HCT116 (cell line): ENCODE measurements at regions not wholly inside any gene's neighbourhood (a gene's known extent, or its start where the extent isn't known, plus 50 kb on each side); places are given as distances from the start of the nearest gene placed in this dataset.

Source experiments
- ATAC-seq: fragments of 200-7000 bp; cut with Tn5 transposase; 2 replicates; pipeline ENCODE4 v1.9.1; 2020; ENCODE audit warnings: mild to moderate bottlenecking, moderate library complexity
- BruUV-seq: library from RNA; stranded (reverse); fragments of 400-500 nt; replicated peaks from 2 replicates; lab custom pipeline; 2021; lab: Mats Ljungman, UMichigan
- CTCF ChIA-PET: fragments of 300-600 bp; sonication (Branson Sonifier 250); formaldehyde crosslinking; loops from one replicate; lab custom pipeline; 2021; ENCODE audit warnings: antibody characterized with exemption; lab: Charles Lee
- POLR2A ChIA-PET: fragments of 300-600, 350-600 bp; sonication (Branson Sonifier 250); formaldehyde crosslinking; loops from one replicate; lab custom pipeline; 2021; ENCODE audit warnings: antibody characterized with exemption; lab: Charles Lee
- RAD21 ChIA-PET, 2 experiments: fragments of 300-600 bp; sonication (Branson Sonifier 250); formaldehyde crosslinking; loops; one replicate each; lab custom pipeline; 2023; ENCODE audit warnings: low total read pairs in 2 of 2; ENCODE audit not compliant: uncharacterized antibody in 2 of 2, unreplicated experiment in 2 of 2, low non-redundant PET in 1 of 2; lab: Charles Lee
- DNase-seq: peaks from one replicate; pipeline ENCODE4 v3.0.0-alpha.2; 2010; ENCODE audit warnings: low read depth, low spot score
- H2AFZ ChIP-seq: fragments of 200-600 bp; shearing (Covaris generic), sonication (generic); 2 replicates; pipeline ENCODE4 v1.6.1; 2017; ENCODE audit warnings: low read depth, mixed run types, mixed read lengths, antibody characterized with exemption, low read length; ENCODE audit not compliant: poor library complexity, severe bottlenecking
- H3K27ac ChIP-seq: 2 replicates; pipeline ENCODE4 v1.5.1; 2012; ENCODE audit warnings: low read depth, low read length
- H3K27me3 ChIP-seq: fragments of 200-600 bp; sonication (generic); 2 replicates; pipeline ENCODE4 v1.6.1; 2016; ENCODE audit warnings: mixed run types, low read length, mixed read lengths; ENCODE audit not compliant: insufficient read depth
- H3K36me3 ChIP-seq, 2 experiments: fragments of 200-500 bp in 1 of 2; fragments of 200-600 bp in 1 of 2; sonication (Bioruptor generic) in 1 of 2; sonication (generic) in 1 of 2; 2 replicates each; pipeline versions ENCODE4 v1.5.1 to v1.6.1; 2014 to 2016; ENCODE audit warnings: low read length in 2 of 2, inconsistent platforms in 1 of 2, mixed read lengths in 1 of 2, mixed run types in 1 of 2; ENCODE audit not compliant: insufficient read depth in 2 of 2, control insufficient read depth in 1 of 2
- H3K4me1 ChIP-seq, 2 experiments: fragments of 200-600 bp in 1 of 2; sonication (generic) in 1 of 2; 2 replicates each; pipeline versions ENCODE4 v1.5.1 to v1.6.1; 2012 to 2017; ENCODE audit warnings: low read length in 2 of 2, inconsistent platforms in 1 of 2, mild to moderate bottlenecking in 1 of 2, mixed read lengths in 1 of 2, mixed run types in 1 of 2, moderate library complexity in 1 of 2; ENCODE audit not compliant: insufficient read depth in 2 of 2, control insufficient read depth in 1 of 2
- H3K4me2 ChIP-seq: fragments of 200-600 bp; sonication (generic); 2 replicates; pipeline ENCODE4 v1.6.1; 2017; ENCODE audit warnings: mixed run types, low read length, mixed read lengths
- H3K4me3 ChIP-seq, 2 experiments: fragments of 200-600 bp in 1 of 2; sonication (generic) in 1 of 2; replicated peaks in 1 of 2; 2 replicates each; pipeline ENCODE4 v1.5.1; 2011 to 2016; ENCODE audit warnings: low read length in 2 of 2, control low read depth in 1 of 2, low read depth in 1 of 2, mild to moderate bottlenecking in 1 of 2, mixed read lengths in 1 of 2, mixed run types in 1 of 2
- H3K79me2 ChIP-seq: fragments of 200-600 bp; sonication (generic); 2 replicates; pipeline ENCODE4 v1.6.1; 2017; ENCODE audit warnings: mild to moderate bottlenecking, mixed run types, low read length, moderate library complexity, mixed read lengths; ENCODE audit not compliant: insufficient read depth
- H3K9ac ChIP-seq: fragments of 200-600 bp; sonication (generic); 2 replicates; pipeline ENCODE4 v1.6.1; 2016; ENCODE audit warnings: low read length, mixed read lengths
- H3K9me2 ChIP-seq: fragments of 200-600 bp; sonication (generic), shearing (Covaris generic); 2 replicates; pipeline ENCODE4 v1.6.1; 2017; ENCODE audit warnings: mixed run types, mild to moderate bottlenecking, moderate library complexity; ENCODE audit not compliant: insufficient read depth
- H3K9me3 ChIP-seq, 2 experiments: fragments of 200-500 bp in 1 of 2; fragments of 200-600 bp in 1 of 2; sonication (Bioruptor generic) in 1 of 2; sonication (generic) in 1 of 2; 2 replicates each; pipeline ENCODE4 v1.6.1; 2014 to 2017; ENCODE audit warnings: low read length in 2 of 2, mixed read lengths in 2 of 2, inconsistent platforms in 1 of 2, low read depth in 1 of 2, mild to moderate bottlenecking in 1 of 2, mixed run types in 1 of 2, moderate library complexity in 1 of 2; ENCODE audit not compliant: control insufficient read depth in 1 of 2, insufficient read depth in 1 of 2
- H4K20me1 ChIP-seq: fragments of 200-600 bp; sonication (generic), shearing (Covaris generic); 2 replicates; pipeline ENCODE4 v1.6.1; 2017; ENCODE audit warnings: mixed run types, mild to moderate bottlenecking, moderate library complexity; ENCODE audit not compliant: insufficient read depth
- CBX3 ChIP-seq: IDR thresholded peaks from 2 replicates; pipeline ENCODE4 v1.6.1; 2012; ENCODE audit warnings: low read depth
- CEBPB ChIP-seq: IDR thresholded peaks from 2 replicates; pipeline ENCODE4 v1.6.1; 2012; ENCODE audit warnings: low read depth
- EZH2 ChIP-seq: fragments of 200-600 bp; sonication (generic); IDR thresholded peaks from 2 replicates; pipeline ENCODE4 v1.6.1; 2017; ENCODE audit warnings: antibody characterized with exemption, mixed run types
- FOSL1 ChIP-seq: IDR thresholded peaks from 2 replicates; pipeline ENCODE4 v1.6.1; 2012; ENCODE audit warnings: low read depth
- POLR2A ChIP-seq: IDR thresholded peaks from 2 replicates; pipeline ENCODE4 v1.7.0; 2011; ENCODE audit warnings: borderline replicate concordance; ENCODE audit not compliant: insufficient read depth, insufficient read length; ENCODE audit errors: extremely low read depth
- POLR2AphosphoS5 ChIP-seq: IDR thresholded peaks from 2 replicates; pipeline ENCODE4 v1.6.1; 2011; ENCODE audit warnings: mild to moderate bottlenecking, low read depth, low read length, moderate library complexity
- SIN3A ChIP-seq: IDR thresholded peaks from 2 replicates; pipeline ENCODE4 v1.6.1; 2012; ENCODE audit warnings: low read depth
- SRF ChIP-seq: IDR thresholded peaks from 2 replicates; pipeline ENCODE4 v1.6.1; 2012; ENCODE audit warnings: low read depth
- TCF7L2 ChIP-seq: IDR thresholded peaks from 2 replicates; pipeline ENCODE4 v1.7.0; 2011; ENCODE audit warnings: borderline replicate concordance, inconsistent platforms; ENCODE audit not compliant: insufficient read depth, insufficient read length; ENCODE audit errors: extremely low read depth
- ZFX ChIP-seq: fragments of 450-650 bp; IDR thresholded peaks from 2 replicates; pipeline ENCODE4 v1.6.1; 2017
- intact Hi-C: fragments of 100-400 bp; cut with micrococcal nuclease; formaldehyde crosslinking; loops from 2 replicates; pipeline ENCODE4 v1.10.0; 2022
- TF ChIP-seq, protein P1 (sequence below): IDR thresholded peaks from 2 replicates; pipeline ENCODE4 v1.6.1; 2011; ENCODE audit warnings: mild to moderate bottlenecking, low read length, moderate library complexity; ENCODE audit not compliant: insufficient replicate concordance; ENCODE audit errors: extremely low read depth
- TF ChIP-seq, protein P2 (sequence below), 3 experiments: fragments of 200-600 bp in 1 of 3; sonication (generic) in 1 of 3; IDR thresholded peaks in 2 of 3; conservative IDR thresholded peaks in 1 of 3; 2 replicates each; pipeline ENCODE4 v1.5.1; 2012 to 2017; ENCODE audit warnings: low read depth in 2 of 3, low read length in 2 of 3, antibody characterized with exemption in 1 of 3, borderline replicate concordance in 1 of 3, control low read depth in 1 of 3, mild to moderate bottlenecking in 1 of 3, mixed read lengths in 1 of 3, mixed run types in 1 of 3, moderate library complexity in 1 of 3; ENCODE audit not compliant: insufficient read depth in 1 of 3

DNA sequence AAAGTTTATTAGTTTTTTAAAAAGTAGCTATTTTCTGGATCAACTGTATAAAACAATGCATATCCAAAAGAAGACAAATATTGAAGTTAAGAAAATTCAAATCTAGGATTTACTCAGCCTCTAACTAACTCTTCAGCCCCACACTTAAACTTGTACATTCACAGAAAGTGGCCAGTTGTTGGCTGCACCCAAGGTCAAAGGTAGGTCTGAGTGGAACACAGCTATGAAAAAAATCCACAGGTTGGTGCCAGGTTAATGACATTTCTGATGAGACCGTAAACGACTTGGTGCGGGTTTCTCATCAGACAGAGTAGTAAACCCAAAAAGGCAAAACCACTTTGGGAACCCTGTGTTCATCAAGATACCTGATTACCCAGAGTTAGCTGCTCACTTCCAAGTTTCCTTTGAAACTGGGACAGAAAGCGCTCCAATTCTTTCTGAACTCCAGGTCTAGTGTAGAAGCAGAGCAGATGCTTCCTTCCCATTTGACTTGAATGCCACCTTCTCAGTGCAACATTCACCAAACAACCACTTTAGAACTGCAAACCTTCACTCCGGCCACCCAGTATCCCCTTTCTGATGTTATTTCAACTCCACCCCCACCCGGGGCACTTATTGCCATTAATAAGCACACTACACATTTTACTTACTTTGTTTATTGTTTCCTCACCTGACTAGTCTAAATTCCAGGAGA lies 208.3 kb upstream of the STARD13 start:
- Histone ChIP-seq H3K4me2 (peak overlapping the region; percentile 56; the same call in 1 of the 2 replicates), H3K4me3 (no peak overlapping the region), H2AFZ (peak overlapping the region; percentile 91), H3K27ac (no peak overlapping the region), H3K9me2 (no peaks in the 10 kb centered on the region; the same call in 1 of the 2 replicates), H3K9me3 (no peaks in the 10 kb centered on the region), H3K27me3 (no peaks in the 10 kb centered on the region), H3K4me1 (peaks cover 15 to 20% of the 10 kb centered on the region in 2 experiments), H3K79me2 (no peaks in the 10 kb centered on the region), H3K9ac (no peak overlapping the region), H3K36me3 (no peaks in the 10 kb centered on the region), H4K20me1 (no peaks in the 10 kb centered on the region)
- TF ChIP-seq FOSL1 (no peak), SIN3A (no peak), POLR2AphosphoS5 (no peak), EZH2 (no peak), POLR2A (no peak), ZFX (no peak), SRF (no peak), CBX3 (no peak), TCF7L2 (no peak), CEBPB (no peak)
- TF ChIP-seq, protein P1, sequence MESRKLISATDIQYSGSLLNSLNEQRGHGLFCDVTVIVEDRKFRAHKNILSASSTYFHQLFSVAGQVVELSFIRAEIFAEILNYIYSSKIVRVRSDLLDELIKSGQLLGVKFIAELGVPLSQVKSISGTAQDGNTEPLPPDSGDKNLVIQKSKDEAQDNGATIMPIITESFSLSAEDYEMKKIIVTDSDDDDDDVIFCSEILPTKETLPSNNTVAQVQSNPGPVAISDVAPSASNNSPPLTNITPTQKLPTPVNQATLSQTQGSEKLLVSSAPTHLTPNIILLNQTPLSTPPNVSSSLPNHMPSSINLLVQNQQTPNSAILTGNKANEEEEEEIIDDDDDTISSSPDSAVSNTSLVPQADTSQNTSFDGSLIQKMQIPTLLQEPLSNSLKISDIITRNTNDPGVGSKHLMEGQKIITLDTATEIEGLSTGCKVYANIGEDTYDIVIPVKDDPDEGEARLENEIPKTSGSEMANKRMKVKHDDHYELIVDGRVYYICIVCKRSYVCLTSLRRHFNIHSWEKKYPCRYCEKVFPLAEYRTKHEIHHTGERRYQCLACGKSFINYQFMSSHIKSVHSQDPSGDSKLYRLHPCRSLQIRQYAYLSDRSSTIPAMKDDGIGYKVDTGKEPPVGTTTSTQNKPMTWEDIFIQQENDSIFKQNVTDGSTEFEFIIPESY: no peak
- TF ChIP-seq, protein P2, sequence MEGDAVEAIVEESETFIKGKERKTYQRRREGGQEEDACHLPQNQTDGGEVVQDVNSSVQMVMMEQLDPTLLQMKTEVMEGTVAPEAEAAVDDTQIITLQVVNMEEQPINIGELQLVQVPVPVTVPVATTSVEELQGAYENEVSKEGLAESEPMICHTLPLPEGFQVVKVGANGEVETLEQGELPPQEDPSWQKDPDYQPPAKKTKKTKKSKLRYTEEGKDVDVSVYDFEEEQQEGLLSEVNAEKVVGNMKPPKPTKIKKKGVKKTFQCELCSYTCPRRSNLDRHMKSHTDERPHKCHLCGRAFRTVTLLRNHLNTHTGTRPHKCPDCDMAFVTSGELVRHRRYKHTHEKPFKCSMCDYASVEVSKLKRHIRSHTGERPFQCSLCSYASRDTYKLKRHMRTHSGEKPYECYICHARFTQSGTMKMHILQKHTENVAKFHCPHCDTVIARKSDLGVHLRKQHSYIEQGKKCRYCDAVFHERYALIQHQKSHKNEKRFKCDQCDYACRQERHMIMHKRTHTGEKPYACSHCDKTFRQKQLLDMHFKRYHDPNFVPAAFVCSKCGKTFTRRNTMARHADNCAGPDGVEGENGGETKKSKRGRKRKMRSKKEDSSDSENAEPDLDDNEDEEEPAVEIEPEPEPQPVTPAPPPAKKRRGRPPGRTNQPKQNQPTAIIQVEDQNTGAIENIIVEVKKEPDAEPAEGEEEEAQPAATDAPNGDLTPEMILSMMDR (IDR thresholded peaks at IDR 0.05 in 2 of 3, conservative IDR thresholded peaks at IDR 0.05 in 1 of 3; ENCODE audit: borderline replicate concordance in 1 of 3, insufficient read depth in 1 of 3, low read depth in 2 of 3, low read length in 2 of 3): no peak
- ChIA-PET CTCF (interaction anchor here (1.1 kb wide), 1 partner anchor 145 kb away, joined by 3 read pairs; no protein-coding TSS in a partner anchor), RAD21 (no interaction called here), POLR2A (no interaction called here)
- DNase-seq (no peak), ATAC-seq (no peak)
- intact Hi-C loops: no loop called here
- no TSS peak for BruUV-seq
